ENCODE measurements at regions not wholly inside any gene's neighbourhood (a gene's known extent, or its start where the extent isn't known, plus 50 kb on each side); places are given as distances from the start of the nearest gene placed in this dataset.

DNA sequence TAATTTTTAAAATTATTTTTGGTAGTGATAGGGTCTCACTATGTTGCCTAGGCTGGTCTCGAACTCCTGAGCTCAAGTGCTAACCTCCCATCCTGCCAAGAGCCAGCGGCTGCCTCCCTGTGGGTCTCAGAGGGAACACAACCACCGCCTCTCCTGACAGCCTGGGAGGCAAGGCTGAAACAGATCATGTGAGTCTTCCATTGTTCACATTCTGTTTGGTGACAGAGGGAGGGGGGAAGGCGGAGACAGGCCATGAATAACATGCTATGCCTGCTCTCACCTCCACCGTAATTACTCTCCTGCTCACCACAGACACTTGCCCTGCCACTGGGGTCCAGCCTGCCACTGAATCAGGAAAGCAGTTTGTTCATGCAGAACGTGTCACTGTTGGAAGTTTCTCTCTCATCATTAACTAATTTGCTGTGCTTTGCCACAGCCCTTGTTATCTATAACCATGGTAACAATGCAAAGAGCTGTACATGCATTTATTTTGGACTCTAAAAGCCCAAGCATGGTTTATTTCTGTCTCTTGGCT, 78.4 kb upstream of the RASGRF1 start:
- in situ Hi-C loops (cut with HindIII; ENCODE audit: low pct_ligation_motif_present, low sequenced_read_pairs), result no loop called here
- TF ChIP-seq, protein P1, sequence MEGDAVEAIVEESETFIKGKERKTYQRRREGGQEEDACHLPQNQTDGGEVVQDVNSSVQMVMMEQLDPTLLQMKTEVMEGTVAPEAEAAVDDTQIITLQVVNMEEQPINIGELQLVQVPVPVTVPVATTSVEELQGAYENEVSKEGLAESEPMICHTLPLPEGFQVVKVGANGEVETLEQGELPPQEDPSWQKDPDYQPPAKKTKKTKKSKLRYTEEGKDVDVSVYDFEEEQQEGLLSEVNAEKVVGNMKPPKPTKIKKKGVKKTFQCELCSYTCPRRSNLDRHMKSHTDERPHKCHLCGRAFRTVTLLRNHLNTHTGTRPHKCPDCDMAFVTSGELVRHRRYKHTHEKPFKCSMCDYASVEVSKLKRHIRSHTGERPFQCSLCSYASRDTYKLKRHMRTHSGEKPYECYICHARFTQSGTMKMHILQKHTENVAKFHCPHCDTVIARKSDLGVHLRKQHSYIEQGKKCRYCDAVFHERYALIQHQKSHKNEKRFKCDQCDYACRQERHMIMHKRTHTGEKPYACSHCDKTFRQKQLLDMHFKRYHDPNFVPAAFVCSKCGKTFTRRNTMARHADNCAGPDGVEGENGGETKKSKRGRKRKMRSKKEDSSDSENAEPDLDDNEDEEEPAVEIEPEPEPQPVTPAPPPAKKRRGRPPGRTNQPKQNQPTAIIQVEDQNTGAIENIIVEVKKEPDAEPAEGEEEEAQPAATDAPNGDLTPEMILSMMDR (IDR thresholded peaks at IDR 0.05; ENCODE audit: low read depth, low read length, missing control alignments), result peak; percentile 25
- H3K4me3 ChIP-seq (ENCODE audit: low read depth, low read length), result no peak overlapping the region
- no peak overlapping the region for H3K27ac ChIP-seq
- peak; percentile 17 for DNase-seq
- H3K27me3 ChIP-seq (replicated peaks), result no peaks in the 10 kb centered on the region
- H3K36me3 ChIP-seq (replicated peaks), result no peaks in the 10 kb centered on the region

DNA sequence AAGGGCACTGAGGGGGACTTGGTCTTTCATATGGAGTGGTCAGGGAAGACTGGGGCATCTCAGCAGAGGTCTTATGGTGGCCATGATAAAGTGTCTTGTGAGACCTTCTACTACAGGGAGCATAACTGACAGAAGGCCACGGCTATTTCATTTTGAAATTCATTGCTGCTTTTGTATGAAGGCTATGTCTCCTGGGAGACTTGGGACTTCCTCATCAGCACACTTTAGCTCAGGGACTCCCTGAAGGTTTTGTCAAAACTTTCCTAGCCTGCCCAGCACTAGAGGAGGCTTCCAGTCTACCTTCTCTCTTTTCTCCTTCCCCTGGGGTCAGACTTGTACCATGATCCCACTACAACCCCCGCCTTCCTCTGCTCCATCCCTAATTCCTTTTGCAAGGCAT, 77.2 kb upstream of the RASGRF1 start:
- Histone ChIP-seq H3K4me3 (ENCODE audit: low read depth, low read length) (no peak overlapping the region), H3K27me3 (replicated peaks) (no peaks in the 10 kb centered on the region), H3K27ac (no peak overlapping the region), H3K36me3 (replicated peaks) (no peaks in the 10 kb centered on the region)
- DNase-seq, result no peak
- TF ChIP-seq, protein P1 (IDR thresholded peaks at IDR 0.05; ENCODE audit: low read depth, low read length, missing control alignments), result no peak
- in situ Hi-C loops (cut with HindIII; ENCODE audit: low pct_ligation_motif_present, low sequenced_read_pairs), result no loop called here

DNA sequence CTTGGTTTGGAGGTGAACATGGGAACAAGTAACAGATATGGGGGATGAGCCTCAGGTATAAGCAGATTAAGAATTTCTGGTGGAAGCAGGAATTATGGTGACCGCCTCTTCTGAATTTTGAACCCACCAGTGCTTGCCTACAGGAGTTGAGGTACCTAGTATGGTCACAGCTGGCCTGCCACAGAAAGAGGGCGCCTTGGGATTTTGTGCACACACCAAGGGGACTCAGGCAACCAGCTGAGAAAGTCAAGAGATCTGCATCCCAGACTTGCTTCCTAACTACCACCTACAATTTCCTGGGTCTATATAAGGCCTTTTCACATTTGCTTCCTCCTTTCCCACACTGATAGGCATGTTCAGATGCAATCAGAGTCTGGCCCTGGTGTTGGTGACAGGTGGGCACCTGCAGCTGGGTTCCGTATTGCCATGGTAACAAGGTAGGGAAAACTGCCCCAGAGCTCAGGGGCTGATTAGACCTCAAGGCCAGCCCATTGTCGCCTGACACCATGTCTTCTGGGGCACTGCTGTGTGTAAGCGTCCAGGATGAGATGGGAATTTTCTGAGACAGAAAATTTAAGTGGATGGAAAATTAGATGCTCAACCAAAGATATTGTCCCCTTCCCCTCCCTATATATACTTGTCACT, 75.9 kb upstream of the RASGRF1 start:
- Histone ChIP-seq H3K4me3 (ENCODE audit: low read depth, low read length) (no peak overlapping the region), H3K27me3 (replicated peaks) (no peaks in the 10 kb centered on the region), H3K27ac (no peak overlapping the region), H3K36me3 (replicated peaks) (no peaks in the 10 kb centered on the region)
- in situ Hi-C loops (cut with HindIII; ENCODE audit: low pct_ligation_motif_present, low sequenced_read_pairs), result no loop called here
- DNase-seq, result no peak
- TF ChIP-seq, protein P1 (IDR thresholded peaks at IDR 0.05; ENCODE audit: low read depth, low read length, missing control alignments), result no peak

GRCh38 chr15:79164465-79164864, 73.9 kb upstream of the RASGRF1 start:
- Histone ChIP-seq H3K36me3 (replicated peaks) (no peaks in the 10 kb centered on the region), H3K27ac (no peak overlapping the region), H3K4me3 (ENCODE audit: low read depth, low read length) (no peak overlapping the region), H3K27me3 (replicated peaks) (no peaks in the 10 kb centered on the region)
- in situ Hi-C loops (cut with HindIII; ENCODE audit: low pct_ligation_motif_present, low sequenced_read_pairs), result no loop called here
- DNase-seq, result no peak
- TF ChIP-seq, protein P1 (IDR thresholded peaks at IDR 0.05; ENCODE audit: low read depth, low read length, missing control alignments), result no peak

DNA sequence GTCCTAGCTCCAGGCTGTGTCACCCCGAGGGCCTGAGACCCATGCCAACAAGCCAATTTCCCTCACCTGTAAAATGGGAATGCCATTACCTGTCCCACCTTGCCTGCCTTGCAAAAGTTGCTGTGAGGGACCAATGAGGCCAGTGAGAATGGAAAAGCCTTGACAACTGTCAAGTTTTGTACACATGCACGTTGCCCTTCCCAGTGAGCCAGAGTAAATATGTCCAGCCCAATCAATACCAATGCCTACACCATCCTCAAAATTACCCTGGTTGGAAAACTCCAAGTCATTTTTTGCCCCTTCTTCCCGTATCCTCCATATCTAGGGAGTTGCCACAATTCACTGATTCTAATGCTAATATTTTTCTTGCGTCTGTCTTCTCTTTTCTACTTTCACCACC, 73.5 kb upstream of the RASGRF1 start:
- in situ Hi-C loops (cut with HindIII; ENCODE audit: low pct_ligation_motif_present, low sequenced_read_pairs), result no loop called here
- no peak for DNase-seq
- Histone ChIP-seq H3K36me3 (replicated peaks) (no peaks in the 10 kb centered on the region), H3K27me3 (replicated peaks) (no peaks in the 10 kb centered on the region), H3K4me3 (ENCODE audit: low read depth, low read length) (no peak overlapping the region), H3K27ac (no peak overlapping the region)
- TF ChIP-seq, protein P1 (IDR thresholded peaks at IDR 0.05; ENCODE audit: low read depth, low read length, missing control alignments), result no peak

DNA sequence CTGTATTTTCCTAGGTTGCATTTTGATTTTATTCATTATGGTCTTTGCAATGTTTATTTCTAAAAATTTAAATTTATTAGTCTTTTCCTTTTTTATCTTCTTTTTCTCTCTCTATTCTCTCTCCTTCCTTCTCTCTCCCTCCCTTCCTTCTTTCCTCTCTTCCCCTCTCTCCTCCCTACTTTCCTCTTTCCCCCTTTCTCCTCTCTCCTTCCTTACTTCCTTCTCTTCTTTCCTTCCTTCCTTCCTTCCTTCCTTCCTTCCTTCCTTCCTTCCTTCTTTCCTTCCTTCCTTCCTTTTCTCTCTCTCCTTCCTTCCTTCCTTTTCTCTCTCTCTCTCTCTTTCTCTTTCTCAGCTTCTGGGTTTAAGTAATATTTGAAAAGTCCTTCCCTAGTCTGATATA, 72.8 kb upstream of the RASGRF1 start:
- DNase-seq, result no peak
- Histone ChIP-seq H3K36me3 (replicated peaks) (no peaks in the 10 kb centered on the region), H3K27me3 (replicated peaks) (no peaks in the 10 kb centered on the region), H3K4me3 (ENCODE audit: low read depth, low read length) (no peak overlapping the region), H3K27ac (no peak overlapping the region)
- TF ChIP-seq, protein P1 (IDR thresholded peaks at IDR 0.05; ENCODE audit: low read depth, low read length, missing control alignments), result no peak
- in situ Hi-C loops (cut with HindIII; ENCODE audit: low pct_ligation_motif_present, low sequenced_read_pairs), result no loop called here

All from brain microvascular endothelial cell (primary cell).